ENCODE measurements at regions not wholly inside any gene's neighbourhood (a gene's known extent, or its start where the extent isn't known, plus 50 kb on each side); places are given as distances from the start of the nearest gene placed in this dataset.

- Histone ChIP-seq H2AFZ (ENCODE audit: low read depth, low read length) (no peak overlapping the region), H3K27ac (ENCODE audit: low read length) (no peak overlapping the region), H3K4me3 (ENCODE audit: low read depth in 1 of 2, low read length in 2 of 2) (no peak overlapping the region), H3K36me3 (ENCODE audit: insufficient read depth, low read length) (no peaks in the 10 kb centered on the region), H3K79me2 (ENCODE audit: insufficient read depth, low read length) (no peaks in the 10 kb centered on the region), H3K4me1 (ENCODE audit: insufficient read depth, low read length) (no peaks in the 10 kb centered on the region), H3K4me2 (ENCODE audit: insufficient read depth, low read length) (no peak overlapping the region), H4K20me1 (ENCODE audit: insufficient read depth, low read length) (0 out of 2 replicates have a peak, but pooled peaks cover 2% of the 10 kb centered on the region), H3K27me3 (ENCODE audit: insufficient read depth, low read length, poor library complexity) (no peaks in the 10 kb centered on the region), H3K9ac (ENCODE audit: low read depth, low read length) (no peak overlapping the region), H3K9me3 (ENCODE audit: insufficient read depth, low read length, severe bottlenecking) (no peaks in the 10 kb centered on the region)
- no peak for ATAC-seq (ENCODE audit: insufficient read depth, low read depth)
- DNase-seq: no peak
- TF ChIP-seq EZH2 (IDR thresholded peaks at IDR 0.05; ENCODE audit: borderline replicate concordance, low read depth, low read length, severe bottlenecking) (no peak), CTCF (IDR thresholded peaks at IDR 0.05; ENCODE audit: borderline replicate concordance, extremely low read depth, low read length, poor library complexity, severe bottlenecking) (no peak)
Observed at GRCh38 chr22:19638282-19639015, 75.9 kb upstream of the SEPTIN5 start.

- H3K27me3 ChIP-seq (ENCODE audit: insufficient read depth, low read length, poor library complexity): no peaks in the 10 kb centered on the region
- H3K4me3 ChIP-seq (ENCODE audit: low read depth in 1 of 2, low read length in 2 of 2): no peak overlapping the region
- no peak overlapping the region for H3K4me2 ChIP-seq (ENCODE audit: insufficient read depth, low read length)
- H2AFZ ChIP-seq (ENCODE audit: low read depth, low read length): no peak overlapping the region
- TF ChIP-seq CTCF (IDR thresholded peaks at IDR 0.05; ENCODE audit: borderline replicate concordance, extremely low read depth, low read length, poor library complexity, severe bottlenecking) (no peak), EZH2 (IDR thresholded peaks at IDR 0.05; ENCODE audit: borderline replicate concordance, low read depth, low read length, severe bottlenecking) (no peak)
- no peaks in the 10 kb centered on the region for H3K9me3 ChIP-seq (ENCODE audit: insufficient read depth, low read length, severe bottlenecking)
- no peaks in the 10 kb centered on the region for H3K79me2 ChIP-seq (ENCODE audit: insufficient read depth, low read length)
- H3K27ac ChIP-seq (ENCODE audit: low read length): no peak overlapping the region
- 0 out of 2 replicates have a peak, but pooled peaks cover 2% of the 10 kb centered on the region for H4K20me1 ChIP-seq (ENCODE audit: insufficient read depth, low read length)
- ATAC-seq (ENCODE audit: insufficient read depth, low read depth): no peak
- DNase-seq: no peak
- H3K36me3 ChIP-seq (ENCODE audit: insufficient read depth, low read length): no peaks in the 10 kb centered on the region
- no peaks in the 10 kb centered on the region for H3K4me1 ChIP-seq (ENCODE audit: insufficient read depth, low read length)
- no peak overlapping the region for H3K9ac ChIP-seq (ENCODE audit: low read depth, low read length)
Observed at GRCh38 chr22:19639610-19640135, 74.6 kb upstream of the SEPTIN5 start.

DNA sequence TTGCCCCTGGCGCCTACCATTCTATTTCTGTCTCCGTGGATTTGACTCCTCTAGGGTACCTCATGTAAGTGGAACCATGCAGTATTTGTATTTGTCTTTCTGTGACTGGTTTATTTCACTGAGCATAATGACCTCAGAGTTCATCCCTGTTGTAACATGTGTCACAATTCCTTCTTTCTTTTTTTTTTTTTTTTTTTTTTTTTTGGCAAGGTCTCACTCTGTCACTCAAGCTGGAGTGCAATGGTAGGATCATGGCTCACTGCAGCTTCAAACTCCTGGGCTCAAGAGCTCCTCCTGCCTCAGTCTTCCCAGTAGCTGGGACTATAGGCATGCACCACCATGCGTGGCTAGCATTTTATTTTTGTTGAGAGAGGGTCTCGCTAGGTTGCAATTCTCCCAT lies 74.0 kb upstream of the SEPTIN5 start:
- DNase-seq (no peak), ATAC-seq (ENCODE audit: insufficient read depth, low read depth) (no peak)
- Histone ChIP-seq H3K79me2 (ENCODE audit: insufficient read depth, low read length) (no peaks in the 10 kb centered on the region), H3K9me3 (ENCODE audit: insufficient read depth, low read length, severe bottlenecking) (no peaks in the 10 kb centered on the region), H2AFZ (ENCODE audit: low read depth, low read length) (no peak overlapping the region), H3K4me2 (ENCODE audit: insufficient read depth, low read length) (no peak overlapping the region), H3K9ac (ENCODE audit: low read depth, low read length) (no peak overlapping the region), H3K36me3 (ENCODE audit: insufficient read depth, low read length) (no peaks in the 10 kb centered on the region), H3K4me3 (ENCODE audit: low read depth in 1 of 2, low read length in 2 of 2) (no peak overlapping the region), H4K20me1 (ENCODE audit: insufficient read depth, low read length) (0 out of 2 replicates have a peak, but pooled peaks cover 2% of the 10 kb centered on the region), H3K4me1 (ENCODE audit: insufficient read depth, low read length) (no peaks in the 10 kb centered on the region), H3K27ac (ENCODE audit: low read length) (no peak overlapping the region), H3K27me3 (ENCODE audit: insufficient read depth, low read length, poor library complexity) (no peaks in the 10 kb centered on the region)
- no peak for TF ChIP-seq CTCF (IDR thresholded peaks at IDR 0.05; ENCODE audit: borderline replicate concordance, extremely low read depth, low read length, poor library complexity, severe bottlenecking)
- no peak for TF ChIP-seq EZH2 (IDR thresholded peaks at IDR 0.05; ENCODE audit: borderline replicate concordance, low read depth, low read length, severe bottlenecking)
